HepG2 (cell line): ENCODE measurements at regions not wholly inside any gene's neighbourhood (a gene's known extent, or its start where the extent isn't known, plus 50 kb on each side); places are given as distances from the start of the nearest gene placed in this dataset.

Source experiments
- ATAC-seq: fragments of 200-7000 bp; cut with Tn5 transposase; 3 replicates; pipeline ENCODE4 v1.9.1; 2020; ENCODE audit warnings: mild to moderate bottlenecking, moderate library complexity
- BruUV-seq: library from RNA; stranded (reverse); fragments of 400-500 nt; replicated peaks from 2 replicates; lab custom pipeline; 2021; lab: Mats Ljungman, UMichigan
- CTCF ChIA-PET: fragments of 300-600 bp; formaldehyde crosslinking; extraction: SDS; loops from one replicate; lab custom pipeline; 2021; ENCODE audit warnings: low total read pairs, inconsistent platforms, low intra/inter-chr PET ratio; lab: Yijun Ruan, JAX
- POLR2A ChIA-PET: fragments of 350-600 bp; sonication (Branson Sonifier 250); formaldehyde crosslinking; loops from one replicate; lab custom pipeline; 2020; ENCODE audit warnings: antibody characterized with exemption, inconsistent platforms; lab: Yijun Ruan, JAX
- DNase-seq: peaks from one replicate; pipeline ENCODE4 v3.0.0-alpha.2; 2015; ENCODE audit warnings: low spot score
- FAIRE-seq: peaks from 3 replicates; lab custom pipeline; 2011; peaks lifted over from hg19 to GRCh38; lab: Jason Lieb, UNC
- H2AFZ ChIP-seq: one replicate; pipeline ENCODE4 v1.6.1; 2011; ENCODE audit warnings: low read length, inconsistent platforms
- H3K27ac ChIP-seq: fragments of 300-600 bp; 3 replicates; pipeline ENCODE4 v1.8.0; 2011; ENCODE audit warnings: mixed run types, mild to moderate bottlenecking, mixed read lengths, low read length, inconsistent platforms; ENCODE audit not compliant: insufficient read depth; ENCODE audit errors: extremely low read length
- H3K27me3 ChIP-seq, 2 experiments: fragments of 200-600 bp in 1 of 2; 2 replicates in 1 of 2; 3 replicates in 1 of 2; pipeline versions ENCODE4 v1.6.0 to v1.8.0; 2011; ENCODE audit warnings: low read length in 2 of 2, mild to moderate bottlenecking in 2 of 2, moderate library complexity in 2 of 2, inconsistent platforms in 1 of 2; ENCODE audit not compliant: insufficient read depth in 2 of 2, control insufficient read depth in 1 of 2
- H3K36me3 ChIP-seq, 2 experiments: fragments of 200-600 bp in 1 of 2; replicated peaks in 1 of 2; 2 replicates in 1 of 2; 3 replicates in 1 of 2; pipeline versions ENCODE4 v1.5.1 to v1.8.0; 2011; ENCODE audit warnings: low read length in 2 of 2, inconsistent platforms in 1 of 2; ENCODE audit not compliant: insufficient read depth in 2 of 2, control insufficient read depth in 1 of 2
- H3K4me1 ChIP-seq: 2 replicates; pipeline ENCODE4 v1.5.1; 2012; ENCODE audit warnings: low read length, inconsistent platforms; ENCODE audit not compliant: insufficient read depth
- H3K4me2 ChIP-seq: 2 replicates; pipeline ENCODE4 v1.6.0; 2011; ENCODE audit warnings: low read depth, low read length, inconsistent platforms
- H3K4me3 ChIP-seq, 3 experiments: fragments of 200-600 bp in 1 of 3; sonication (generic), shearing (Covaris generic) in 1 of 3; replicated peaks in 1 of 3; 2 replicates each; pipeline ENCODE4 v1.5.1; 2011 to 2016; ENCODE audit warnings: low read length in 3 of 3, inconsistent platforms in 2 of 3, low read depth in 2 of 3, mild to moderate bottlenecking in 2 of 3, control low read depth in 1 of 3, mixed read lengths in 1 of 3; ENCODE audit not compliant: insufficient read depth in 1 of 3
- H3K79me2 ChIP-seq: one replicate; pipeline ENCODE4 v1.6.1; 2011; ENCODE audit warnings: low read length, inconsistent platforms; ENCODE audit not compliant: insufficient read depth
- H3K9ac ChIP-seq: 2 replicates; pipeline ENCODE4 v1.6.0; 2011; ENCODE audit warnings: mild to moderate bottlenecking, low read depth, low read length, inconsistent platforms; ENCODE audit not compliant: insufficient read depth
- H3K9me3 ChIP-seq: 2 replicates; pipeline ENCODE4 v1.5.1; 2012; ENCODE audit warnings: mild to moderate bottlenecking, low read length
- H4K20me1 ChIP-seq: 2 replicates; pipeline ENCODE4 v1.6.0; 2011; ENCODE audit warnings: inconsistent platforms, mild to moderate bottlenecking, low read length, moderate library complexity; ENCODE audit not compliant: insufficient read depth
- ATF2 ChIP-seq: sonication (generic); formaldehyde crosslinking; IDR thresholded peaks from 2 replicates; pipeline ENCODE4 v1.4.0; 2020; ENCODE audit warnings: missing genetic modification reagents
- HNF4A ChIP-seq: sonication (generic); formaldehyde crosslinking; IDR thresholded peaks from 2 replicates; pipeline ENCODE4 v1.4.0; 2020; ENCODE audit warnings: missing genetic modification reagents
- HOMEZ ChIP-seq: IDR thresholded peaks from 2 replicates; pipeline ENCODE4 v1.6.1; 2016; ENCODE audit warnings: low read depth
- TGIF2 ChIP-seq: IDR thresholded peaks from 2 replicates; pipeline ENCODE4 v1.6.1; 2016; ENCODE audit warnings: control low read depth, missing compliant biosample characterization
- ZMYM3 ChIP-seq: sonication (generic); formaldehyde crosslinking; IDR thresholded peaks from 2 replicates; pipeline ENCODE4 v1.5.1; 2020; ENCODE audit warnings: mild to moderate bottlenecking, missing genetic modification reagents
- ZNF20 ChIP-seq: sonication (generic); formaldehyde crosslinking; IDR thresholded peaks from 2 replicates; pipeline ENCODE4 v1.4.0; 2020; ENCODE audit warnings: mild to moderate bottlenecking, moderate library complexity, missing genetic modification reagents
- ZNF609 ChIP-seq: sonication (generic); formaldehyde crosslinking; IDR thresholded peaks from 2 replicates; pipeline ENCODE4 v1.4.0; 2020; ENCODE audit warnings: mild to moderate bottlenecking, missing genetic modification reagents, borderline replicate concordance
- ZNF614 ChIP-seq: IDR thresholded peaks from 2 replicates; pipeline ENCODE4 v1.6.1; 2018; ENCODE audit warnings: missing biosample characterization, missing genetic modification reagents, inconsistent platforms, borderline replicate concordance
- WGBS: methylation state at CpG from one replicate; pipeline ENCODE4 v1.1.6; 2017; ENCODE audit warnings: low lambda C conversion rate; 5-methylcytosine and 5-hydroxymethylcytosine counted together
- in situ Hi-C: cut with HindIII; loops from 2 replicates; pipeline ENCODE4 v1.10.0; 2017; ENCODE audit warnings: low pct_unique_long_range_greater_than_20kb; ENCODE audit not compliant: extremely low pct_ligation_motif_present
- intact Hi-C: fragments of 100-400 bp; cut with micrococcal nuclease; formaldehyde crosslinking; loops from one replicate; pipeline ENCODE4 v1.10.0; 2022; ENCODE audit not compliant: unreplicated experiment
- TF ChIP-seq, protein P1 (sequence below): sonication (generic); formaldehyde crosslinking; IDR thresholded peaks from 2 replicates; pipeline ENCODE4 v1.4.0; 2020; ENCODE audit warnings: missing genetic modification reagents, borderline replicate concordance

- no peak overlapping the region for H3K9ac ChIP-seq
- H3K27me3 ChIP-seq = no peaks in the 10 kb centered on the region; a peak in 1 of 5 replicates
- no peaks in the 10 kb centered on the region for H3K9me3 ChIP-seq
- FAIRE-seq (peak; percentile 80), DNase-seq (peak; percentile 85), ATAC-seq (peak; percentile 98)
- CTCF ChIA-PET = no interaction called here
- H3K4me2 ChIP-seq = peak overlapping the region; percentile 3; the same call in 1 of the 2 replicates
- in situ Hi-C loops (loop anchor here (10.0 kb wide), 1 partner anchor 585 kb away; the partner anchor contains the start of gene EFNB2), intact Hi-C loops (loop anchor here (2.0 to 5.0 kb wide), 4 partner anchors 498 to 583 kb away; partner anchors contain the start of gene EFNB2)
- peaks cover 47% of the 10 kb centered on the region for H3K4me1 ChIP-seq
- no peaks in the 10 kb centered on the region for H4K20me1 ChIP-seq
- no peaks in the 10 kb centered on the region for H3K79me2 ChIP-seq
- 36% methylated on average over 7 of the region's 7 CpGs for WGBS
- peak overlapping the region; percentile 47 for H3K27ac ChIP-seq
- H3K4me3 ChIP-seq = no peak overlapping the region
- POLR2A ChIA-PET = no interaction called here
- H3K36me3 ChIP-seq = no peaks in the 10 kb centered on the region
- no peak overlapping the region for H2AFZ ChIP-seq
- BruUV-seq = no TSS peak
- TF ChIP-seq TGIF2 (CRISPR knock-in tag) = no peak
- no peak for TF ChIP-seq ZNF20 (CRISPR knock-in tag)
- TF ChIP-seq, protein P1, sequence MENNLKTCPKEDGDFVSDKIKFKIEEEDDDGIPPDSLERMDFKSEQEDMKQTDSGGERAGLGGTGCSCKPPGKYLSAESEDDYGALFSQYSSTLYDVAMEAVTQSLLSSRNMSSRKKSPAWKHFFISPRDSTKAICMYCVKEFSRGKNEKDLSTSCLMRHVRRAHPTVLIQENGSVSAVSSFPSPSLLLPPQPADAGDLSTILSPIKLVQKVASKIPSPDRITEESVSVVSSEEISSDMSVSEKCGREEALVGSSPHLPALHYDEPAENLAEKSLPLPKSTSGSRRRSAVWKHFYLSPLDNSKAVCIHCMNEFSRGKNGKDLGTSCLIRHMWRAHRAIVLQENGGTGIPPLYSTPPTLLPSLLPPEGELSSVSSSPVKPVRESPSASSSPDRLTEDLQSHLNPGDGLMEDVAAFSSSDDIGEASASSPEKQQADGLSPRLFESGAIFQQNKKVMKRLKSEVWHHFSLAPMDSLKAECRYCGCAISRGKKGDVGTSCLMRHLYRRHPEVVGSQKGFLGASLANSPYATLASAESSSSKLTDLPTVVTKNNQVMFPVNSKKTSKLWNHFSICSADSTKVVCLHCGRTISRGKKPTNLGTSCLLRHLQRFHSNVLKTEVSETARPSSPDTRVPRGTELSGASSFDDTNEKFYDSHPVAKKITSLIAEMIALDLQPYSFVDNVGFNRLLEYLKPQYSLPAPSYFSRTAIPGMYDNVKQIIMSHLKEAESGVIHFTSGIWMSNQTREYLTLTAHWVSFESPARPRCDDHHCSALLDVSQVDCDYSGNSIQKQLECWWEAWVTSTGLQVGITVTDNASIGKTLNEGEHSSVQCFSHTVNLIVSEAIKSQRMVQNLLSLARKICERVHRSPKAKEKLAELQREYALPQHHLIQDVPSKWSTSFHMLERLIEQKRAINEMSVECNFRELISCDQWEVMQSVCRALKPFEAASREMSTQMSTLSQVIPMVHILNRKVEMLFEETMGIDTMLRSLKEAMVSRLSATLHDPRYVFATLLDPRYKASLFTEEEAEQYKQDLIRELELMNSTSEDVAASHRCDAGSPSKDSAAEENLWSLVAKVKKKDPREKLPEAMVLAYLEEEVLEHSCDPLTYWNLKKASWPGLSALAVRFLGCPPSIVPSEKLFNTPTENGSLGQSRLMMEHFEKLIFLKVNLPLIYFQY (CRISPR knock-in tag) = no peak; the same call in 1 of the 2 replicates
- TF ChIP-seq HNF4A (CRISPR knock-in tag) = peak; percentile 85
- peak; percentile 91 for TF ChIP-seq HOMEZ
- TF ChIP-seq ZMYM3 (CRISPR knock-in tag) = no peak
- no peak for TF ChIP-seq ZNF609 (CRISPR knock-in tag)
- peak; percentile 51; the same call in 1 of the 2 replicates for TF ChIP-seq ATF2
- peak; percentile 72 for TF ChIP-seq ZNF614 (CRISPR knock-in tag)
These were observed 552.3 kb upstream of the ARGLU1 start for GRCh38 chr13:107119989-107120881.
